ENCODE measurements at regions not wholly inside any gene's neighbourhood (a gene's known extent, or its start where the extent isn't known, plus 50 kb on each side); places are given as distances from the start of the nearest gene placed in this dataset.

DNA sequence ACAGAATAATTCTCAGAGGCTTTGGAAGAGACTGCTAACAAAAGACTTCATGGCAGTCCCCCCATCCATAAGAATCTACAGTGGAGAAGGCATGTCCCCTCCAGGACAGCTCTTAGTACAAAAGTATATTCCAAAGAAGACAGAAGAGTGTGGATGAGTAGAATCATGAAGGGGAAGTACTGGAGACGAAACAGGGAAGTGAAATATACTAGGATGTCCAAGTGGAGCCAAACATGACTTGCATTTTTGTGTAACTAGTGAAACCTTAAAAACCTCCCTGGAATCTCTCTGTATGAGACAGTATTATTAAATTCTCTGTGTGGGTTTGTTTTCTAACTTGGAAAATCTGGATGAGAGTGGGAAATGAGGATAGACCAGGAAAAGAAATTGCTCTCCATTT, 312.4 kb downstream of the RSL24D1 start:
- TF ChIP-seq, protein P1, sequence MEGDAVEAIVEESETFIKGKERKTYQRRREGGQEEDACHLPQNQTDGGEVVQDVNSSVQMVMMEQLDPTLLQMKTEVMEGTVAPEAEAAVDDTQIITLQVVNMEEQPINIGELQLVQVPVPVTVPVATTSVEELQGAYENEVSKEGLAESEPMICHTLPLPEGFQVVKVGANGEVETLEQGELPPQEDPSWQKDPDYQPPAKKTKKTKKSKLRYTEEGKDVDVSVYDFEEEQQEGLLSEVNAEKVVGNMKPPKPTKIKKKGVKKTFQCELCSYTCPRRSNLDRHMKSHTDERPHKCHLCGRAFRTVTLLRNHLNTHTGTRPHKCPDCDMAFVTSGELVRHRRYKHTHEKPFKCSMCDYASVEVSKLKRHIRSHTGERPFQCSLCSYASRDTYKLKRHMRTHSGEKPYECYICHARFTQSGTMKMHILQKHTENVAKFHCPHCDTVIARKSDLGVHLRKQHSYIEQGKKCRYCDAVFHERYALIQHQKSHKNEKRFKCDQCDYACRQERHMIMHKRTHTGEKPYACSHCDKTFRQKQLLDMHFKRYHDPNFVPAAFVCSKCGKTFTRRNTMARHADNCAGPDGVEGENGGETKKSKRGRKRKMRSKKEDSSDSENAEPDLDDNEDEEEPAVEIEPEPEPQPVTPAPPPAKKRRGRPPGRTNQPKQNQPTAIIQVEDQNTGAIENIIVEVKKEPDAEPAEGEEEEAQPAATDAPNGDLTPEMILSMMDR (IDR thresholded peaks at IDR 0.05): no peak
- TF ChIP-seq EZH2phosphoT487 (IDR thresholded peaks at IDR 0.05) (no peak), EZH2 (IDR thresholded peaks at IDR 0.05) (no peak)
